ENCODE measurements at regions not wholly inside any gene's neighbourhood (a gene's known extent, or its start where the extent isn't known, plus 50 kb on each side); places are given as distances from the start of the nearest gene placed in this dataset.
A peak's percentile ranks its signal among the peaks of the same experiment; 100 is the strongest.

DNA sequence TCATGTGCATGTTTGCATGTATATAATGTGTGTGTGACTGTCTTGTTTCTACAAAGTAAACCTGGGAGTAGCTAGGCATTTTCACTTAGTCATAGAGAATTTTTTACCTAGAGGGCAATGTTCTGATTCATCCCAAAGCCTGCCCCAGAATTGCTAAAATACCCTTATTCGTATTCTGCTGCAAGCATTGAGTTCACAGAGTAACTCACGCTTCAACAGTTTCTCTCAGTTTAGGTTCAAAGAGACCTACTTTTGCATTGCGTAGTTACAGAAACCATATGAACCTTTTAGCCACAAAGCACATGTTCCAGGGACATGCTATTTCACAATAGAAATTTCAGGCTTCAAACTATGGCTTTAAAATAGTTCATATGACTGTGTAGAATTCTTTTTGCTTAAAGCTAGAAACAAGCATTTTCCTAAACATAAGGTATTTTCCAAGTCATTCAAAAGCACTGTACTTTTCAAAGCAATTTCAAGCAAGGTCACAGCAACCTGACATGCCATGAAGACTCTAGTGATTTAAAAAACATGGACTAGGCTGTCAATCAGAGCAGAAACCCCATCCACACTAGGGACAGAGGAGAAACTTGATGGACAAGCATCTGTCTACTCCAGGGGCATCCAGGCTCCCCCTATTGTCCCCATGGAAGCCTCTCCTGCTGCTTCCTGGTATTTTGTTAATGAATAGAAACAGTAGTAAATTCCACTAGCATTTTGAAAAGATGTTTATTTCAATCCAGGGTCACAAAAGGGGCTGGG lies 81.5 kb upstream of the MAPK10 start:
- no peak overlapping the region for H3K27ac ChIP-seq
- TF ChIP-seq, protein P1, sequence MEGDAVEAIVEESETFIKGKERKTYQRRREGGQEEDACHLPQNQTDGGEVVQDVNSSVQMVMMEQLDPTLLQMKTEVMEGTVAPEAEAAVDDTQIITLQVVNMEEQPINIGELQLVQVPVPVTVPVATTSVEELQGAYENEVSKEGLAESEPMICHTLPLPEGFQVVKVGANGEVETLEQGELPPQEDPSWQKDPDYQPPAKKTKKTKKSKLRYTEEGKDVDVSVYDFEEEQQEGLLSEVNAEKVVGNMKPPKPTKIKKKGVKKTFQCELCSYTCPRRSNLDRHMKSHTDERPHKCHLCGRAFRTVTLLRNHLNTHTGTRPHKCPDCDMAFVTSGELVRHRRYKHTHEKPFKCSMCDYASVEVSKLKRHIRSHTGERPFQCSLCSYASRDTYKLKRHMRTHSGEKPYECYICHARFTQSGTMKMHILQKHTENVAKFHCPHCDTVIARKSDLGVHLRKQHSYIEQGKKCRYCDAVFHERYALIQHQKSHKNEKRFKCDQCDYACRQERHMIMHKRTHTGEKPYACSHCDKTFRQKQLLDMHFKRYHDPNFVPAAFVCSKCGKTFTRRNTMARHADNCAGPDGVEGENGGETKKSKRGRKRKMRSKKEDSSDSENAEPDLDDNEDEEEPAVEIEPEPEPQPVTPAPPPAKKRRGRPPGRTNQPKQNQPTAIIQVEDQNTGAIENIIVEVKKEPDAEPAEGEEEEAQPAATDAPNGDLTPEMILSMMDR (IDR thresholded peaks at IDR 0.05) = no peak
- TF ChIP-seq ZFX (IDR thresholded peaks at IDR 0.05; ENCODE audit: borderline replicate concordance) = no peak

DNA sequence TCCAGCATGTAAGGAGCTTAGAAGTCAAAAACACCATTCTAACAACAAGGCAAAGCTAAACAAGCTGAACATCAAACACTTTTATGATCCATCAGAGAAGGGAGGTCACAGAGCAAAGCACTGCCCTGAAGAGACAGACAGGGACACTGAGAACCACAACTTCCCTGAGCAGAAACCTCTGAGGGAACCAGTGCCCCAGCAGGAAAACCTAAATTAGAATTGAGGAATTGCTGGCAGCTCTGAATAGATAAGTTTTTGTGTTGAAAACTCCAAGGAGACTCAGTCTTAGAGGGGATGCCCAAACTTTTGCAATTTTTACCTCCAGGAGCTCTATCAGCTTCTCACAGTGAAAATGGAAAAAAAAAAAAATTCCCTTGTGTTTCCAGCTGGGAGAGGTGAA lies 83.0 kb upstream of the MAPK10 start:
- H3K27ac ChIP-seq = peak overlapping the region; percentile 25; the same call in 1 of the 2 replicates

DNA sequence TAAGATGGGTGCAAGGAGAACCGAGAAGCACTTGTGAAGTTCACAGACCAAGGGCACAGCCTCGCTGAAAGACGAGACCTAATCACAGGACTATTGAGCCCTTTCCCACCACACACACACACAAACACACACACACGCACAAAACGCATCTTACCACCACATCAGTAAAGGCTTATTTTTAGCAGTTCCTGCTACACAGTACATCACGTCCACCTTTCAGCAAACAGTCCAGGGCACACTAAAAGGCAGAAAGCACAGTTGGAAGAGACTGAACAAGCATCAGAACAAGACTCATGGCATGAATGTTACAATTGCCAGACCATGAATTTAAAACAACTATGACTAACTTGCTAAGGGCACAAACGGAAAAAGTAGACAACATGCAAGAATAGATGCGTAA lies 83.6 kb upstream of the MAPK10 start:
- H3K27ac ChIP-seq = peak overlapping the region; percentile 25; the same call in 1 of the 2 replicates
- TF ChIP-seq, protein P1 (IDR thresholded peaks at IDR 0.05) = no peak
- no peak for TF ChIP-seq ZFX (IDR thresholded peaks at IDR 0.05; ENCODE audit: borderline replicate concordance)

More for the DNA sequence above, 83.0 kb upstream of the MAPK10 start:
- no peak for TF ChIP-seq ZFX (IDR thresholded peaks at IDR 0.05; ENCODE audit: borderline replicate concordance)
- TF ChIP-seq, protein P1 (IDR thresholded peaks at IDR 0.05) = no peak

DNA sequence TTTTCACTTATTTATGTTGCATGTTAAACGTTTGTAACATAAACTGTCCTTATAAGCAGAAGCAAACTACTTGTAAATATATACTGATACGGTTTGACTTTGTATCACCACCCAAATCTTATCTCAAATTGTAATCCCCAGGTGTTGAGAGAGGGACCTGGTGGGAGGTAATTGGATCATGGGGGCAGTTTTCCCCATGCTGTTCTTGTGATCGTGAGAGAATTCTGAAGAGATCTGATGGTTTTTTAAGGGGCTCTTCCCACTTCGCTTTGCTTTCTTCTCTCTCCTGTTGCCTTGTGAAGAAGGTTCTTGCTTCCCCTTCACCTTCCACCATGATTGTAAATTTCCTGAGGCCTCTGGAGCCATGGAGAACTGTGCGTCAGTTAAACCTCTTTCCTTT lies 87.1 kb upstream of the MAPK10 start:
- TF ChIP-seq, protein P1 (IDR thresholded peaks at IDR 0.05) = no peak
- TF ChIP-seq ZFX (IDR thresholded peaks at IDR 0.05; ENCODE audit: borderline replicate concordance) = no peak
- no peak overlapping the region for H3K27ac ChIP-seq

DNA sequence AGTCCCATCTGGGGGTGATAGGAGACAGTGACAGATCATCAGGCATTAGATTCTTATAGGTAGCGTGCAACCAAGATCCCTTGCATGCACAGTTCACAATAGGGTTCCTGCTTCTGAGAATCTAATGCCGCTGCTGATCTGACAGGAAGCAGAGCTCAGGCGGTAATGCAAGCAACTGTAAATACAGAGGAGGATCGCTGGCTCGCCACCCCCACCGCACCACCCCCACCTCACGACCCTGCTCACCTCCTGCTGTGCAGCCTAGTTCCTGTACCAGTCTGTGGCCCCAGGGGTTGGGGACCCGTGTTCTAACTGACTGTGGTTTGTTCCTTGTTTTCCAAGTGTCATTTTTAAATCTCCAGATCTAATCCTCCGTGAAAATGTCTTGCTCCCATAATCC lies 89.0 kb upstream of the MAPK10 start:
- TF ChIP-seq, protein P1 (IDR thresholded peaks at IDR 0.05) = no peak
- H3K27ac ChIP-seq = no peak overlapping the region

DNA sequence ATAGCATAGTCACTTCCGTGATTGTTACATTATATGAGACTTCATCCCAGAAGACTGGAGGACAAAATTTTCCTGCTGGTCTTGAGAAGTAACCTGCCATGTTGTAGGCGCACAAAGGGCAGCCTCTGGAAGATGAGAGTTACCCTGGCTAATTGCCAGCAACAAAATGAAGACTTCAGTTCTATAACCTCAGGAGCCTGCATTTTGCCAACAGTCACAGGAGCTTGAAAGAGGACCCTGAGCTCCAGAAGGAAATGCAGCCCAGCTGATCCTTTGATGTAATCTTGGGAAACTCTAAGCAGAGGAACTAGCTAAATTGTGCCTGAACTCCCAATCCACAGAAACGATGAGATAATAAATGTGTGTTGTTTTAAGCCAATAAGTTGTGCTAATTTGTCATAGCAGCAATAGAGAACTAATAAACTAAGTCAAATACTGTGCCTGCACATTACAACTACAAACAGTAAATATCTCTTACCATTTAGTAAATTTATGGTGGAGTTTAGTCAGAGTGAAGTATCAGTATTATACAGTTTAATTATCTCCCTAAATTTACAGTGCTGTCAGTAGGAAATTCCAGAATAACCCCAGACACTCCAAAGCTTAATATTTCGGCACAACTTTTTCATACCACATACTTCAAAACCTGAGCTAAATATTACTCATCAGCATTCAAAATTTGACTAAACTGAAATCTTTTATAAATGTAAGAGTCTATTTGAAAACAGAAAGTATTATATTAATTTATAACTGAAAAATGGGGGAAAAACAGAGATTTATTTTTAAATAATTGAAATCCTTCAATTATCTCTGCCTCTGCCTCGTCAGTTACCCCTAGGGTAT lies 90.1 kb upstream of the MAPK10 start:
- TF ChIP-seq, protein P1 (IDR thresholded peaks at IDR 0.05) = no peak
- TF ChIP-seq ZFX (IDR thresholded peaks at IDR 0.05; ENCODE audit: borderline replicate concordance) = no peak

DNA sequence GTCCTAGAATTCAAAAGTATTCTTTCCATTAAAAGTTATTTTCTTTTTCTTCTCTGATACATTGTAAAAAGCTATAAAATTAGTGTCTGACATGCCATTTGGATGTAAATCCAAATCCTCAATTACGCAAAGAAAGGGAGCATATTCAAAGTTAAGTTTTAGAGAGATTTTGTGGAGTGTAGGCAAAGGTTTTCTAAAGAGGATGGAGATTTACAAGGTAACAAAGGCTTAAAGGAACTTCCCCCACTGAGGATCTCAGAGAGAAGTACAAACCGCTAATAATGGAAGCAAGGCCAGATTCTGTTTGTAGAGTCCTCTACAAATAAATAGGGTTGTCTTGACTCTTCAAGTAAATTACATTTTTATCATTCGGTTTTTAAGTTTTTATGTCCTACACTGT lies 91.0 kb upstream of the MAPK10 start:
- H3K27ac ChIP-seq = no peak overlapping the region
- TF ChIP-seq, protein P1 (IDR thresholded peaks at IDR 0.05) = no peak
- TF ChIP-seq ZFX (IDR thresholded peaks at IDR 0.05; ENCODE audit: borderline replicate concordance) = no peak

More for the DNA sequence above, 90.1 kb upstream of the MAPK10 start:
- H3K27ac ChIP-seq = no peak overlapping the region
